HFFc6 (cell line): ENCODE measurements at regions not wholly inside any gene's neighbourhood (a gene's known extent, or its start where the extent isn't known, plus 50 kb on each side); places are given as distances from the start of the nearest gene placed in this dataset.

Experiments used
- DNase-seq: peaks from one replicate; pipeline ENCODE4 v3.0.0-alpha.2; 2018
- H3K27ac Mint-ChIP-seq: 2 replicates; pipeline ENCODE4 v1.8.0; 2020; ENCODE audit warnings: mild to moderate bottlenecking, mixed read lengths
- H3K27me3 Mint-ChIP-seq: 2 replicates; pipeline ENCODE4 v1.8.0; 2021; ENCODE audit warnings: mild to moderate bottlenecking, moderate library complexity, mixed read lengths; ENCODE audit not compliant: insufficient read depth
- H3K36me3 Mint-ChIP-seq: 2 replicates; pipeline ENCODE4 v1.8.0; 2021; ENCODE audit warnings: low read depth, mixed read lengths
- H3K4me1 Mint-ChIP-seq: 2 replicates; pipeline ENCODE4 v1.8.0; 2020; ENCODE audit warnings: low read depth, mixed read lengths
- H3K4me3 Mint-ChIP-seq: 2 replicates; pipeline ENCODE4 v1.8.0; 2020; ENCODE audit warnings: mild to moderate bottlenecking, moderate library complexity, mixed read lengths
- H3K9me3 Mint-ChIP-seq: 2 replicates; pipeline ENCODE4 v1.8.0; 2020; ENCODE audit warnings: mild to moderate bottlenecking, mixed read lengths
- CTCF ChIP-seq: fragments of 200-600 bp; sonication (generic); IDR thresholded peaks from 2 replicates; pipeline ENCODE4 v1.5.0; 2021; ENCODE audit warnings: antibody characterized with exemption, mild to moderate bottlenecking

- peaks cover 74% of the 10 kb centered on the region for H3K9me3 Mint-ChIP-seq
- H3K36me3 Mint-ChIP-seq: peaks cover 1% of the 10 kb centered on the region; the same call in 1 of the 2 replicates
- no peak for DNase-seq
- H3K27me3 Mint-ChIP-seq: no peaks in the 10 kb centered on the region; the same call in 1 of the 2 replicates
- no peaks in the 10 kb centered on the region for H3K4me1 Mint-ChIP-seq
- no peak for TF ChIP-seq CTCF
- H3K4me3 Mint-ChIP-seq: no peak overlapping the region
- no peak overlapping the region for H3K27ac Mint-ChIP-seq
Measured at GRCh38 chr2:16323551-16324543, 341.8 kb downstream of the CYRIA start.

GRCh38 chr2:16323126-16323520 is 342.5 kb downstream of the CYRIA start:
- peaks cover 74% of the 10 kb centered on the region for H3K9me3 Mint-ChIP-seq
- no peak for TF ChIP-seq CTCF
- H3K36me3 Mint-ChIP-seq: no peaks in the 10 kb centered on the region; the same call in 1 of the 2 replicates
- no peaks in the 10 kb centered on the region; the same call in 1 of the 2 replicates for H3K27me3 Mint-ChIP-seq
- H3K27ac Mint-ChIP-seq: no peak overlapping the region
- no peak overlapping the region for H3K4me3 Mint-ChIP-seq
- no peak for DNase-seq
- no peaks in the 10 kb centered on the region for H3K4me1 Mint-ChIP-seq

GRCh38 chr2:16322308-16323125 is 343.1 kb downstream of the CYRIA start:
- no peaks in the 10 kb centered on the region for H3K4me1 Mint-ChIP-seq
- H3K27me3 Mint-ChIP-seq: no peaks in the 10 kb centered on the region; the same call in 1 of the 2 replicates
- H3K36me3 Mint-ChIP-seq: no peaks in the 10 kb centered on the region; the same call in 1 of the 2 replicates
- DNase-seq: no peak
- no peak for TF ChIP-seq CTCF
- no peak overlapping the region for H3K4me3 Mint-ChIP-seq
- no peak overlapping the region for H3K27ac Mint-ChIP-seq
- H3K9me3 Mint-ChIP-seq: peaks cover 78% of the 10 kb centered on the region

- no peaks in the 10 kb centered on the region; the same call in 1 of the 2 replicates for H3K36me3 Mint-ChIP-seq
- no peak for TF ChIP-seq CTCF
- H3K9me3 Mint-ChIP-seq: peaks cover 78% of the 10 kb centered on the region
- no peak overlapping the region for H3K27ac Mint-ChIP-seq
- H3K4me1 Mint-ChIP-seq: no peaks in the 10 kb centered on the region
- no peaks in the 10 kb centered on the region; the same call in 1 of the 2 replicates for H3K27me3 Mint-ChIP-seq
- DNase-seq: no peak
- H3K4me3 Mint-ChIP-seq: no peak overlapping the region
Measured at GRCh38 chr2:16321872-16322271, 343.8 kb downstream of the CYRIA start.

GRCh38 chr2:16321256-16321655 is 344.4 kb downstream of the CYRIA start:
- H3K27ac Mint-ChIP-seq: no peak overlapping the region
- no peaks in the 10 kb centered on the region for H3K4me1 Mint-ChIP-seq
- no peak overlapping the region for H3K4me3 Mint-ChIP-seq
- no peaks in the 10 kb centered on the region; the same call in 1 of the 2 replicates for H3K27me3 Mint-ChIP-seq
- no peak for TF ChIP-seq CTCF
- H3K36me3 Mint-ChIP-seq: no peaks in the 10 kb centered on the region; the same call in 1 of the 2 replicates
- no peak for DNase-seq
- H3K9me3 Mint-ChIP-seq: peaks cover 77% of the 10 kb centered on the region
